Stimulated activated CD4-positive, alpha-beta T cell treated with anti-CD3 and anti-CD28 coated beads, TNF-alpha, amount 100 ng/mL, for 24 hours (primary cell): ENCODE measurements at regions not wholly inside any gene's neighbourhood (a gene's known extent, or its start where the extent isn't known, plus 50 kb on each side); places are given as distances from the start of the nearest gene placed in this dataset.
"Not testable (repeated sequence)": the region's sequence is repeated elsewhere in the genome, so short reads cannot be mapped to it uniquely, and the experiment has no call there.

Experiments
- DNase-seq, 3 experiments: peaks; one replicate each; pipeline ENCODE4 v3.0.0-alpha.2; 2020; ENCODE audit warnings: low read depth in 3 of 3

DNA sequence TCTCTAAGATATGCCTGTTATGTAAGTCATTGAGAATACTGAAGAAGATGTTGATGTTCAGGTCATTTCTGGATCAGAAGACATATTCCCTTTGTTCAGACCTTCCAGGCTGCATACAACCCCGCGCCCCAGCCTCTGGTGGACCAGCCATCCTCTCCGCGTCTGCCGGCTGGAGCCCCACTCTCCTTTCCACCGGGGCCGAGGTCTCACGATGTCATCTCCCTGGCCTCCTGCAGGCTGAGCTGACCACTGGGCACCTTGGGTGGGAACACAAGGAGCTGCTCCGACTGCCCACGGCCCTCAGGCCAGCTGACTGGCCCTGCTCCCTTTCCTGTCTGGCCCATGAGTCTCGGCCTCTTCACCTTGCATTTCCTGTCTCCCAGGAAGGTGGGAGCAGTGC lies 124.6 kb downstream of the SHANK2 start:
- DNase-seq, result no peak

DNA sequence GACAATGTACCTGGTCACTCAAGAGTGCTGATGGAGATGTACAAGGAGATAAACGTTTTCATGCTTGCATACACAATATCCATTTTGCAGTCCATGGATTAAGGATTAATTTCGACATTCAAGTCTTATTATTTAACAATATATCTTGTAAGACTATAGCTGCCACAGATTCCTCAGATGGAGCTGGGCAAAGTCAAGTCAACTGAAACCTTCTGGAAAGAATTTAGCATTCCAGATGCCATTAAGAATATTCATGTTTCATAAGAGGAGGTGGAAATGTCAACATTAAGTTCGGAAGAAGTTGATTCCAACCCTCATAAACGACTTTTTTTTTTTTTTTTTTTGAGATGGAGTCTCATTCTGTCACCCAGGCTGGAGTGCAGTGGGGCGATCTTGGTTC lies 126.0 kb downstream of the SHANK2 start:
- not testable (repeated sequence) for DNase-seq

DNA sequence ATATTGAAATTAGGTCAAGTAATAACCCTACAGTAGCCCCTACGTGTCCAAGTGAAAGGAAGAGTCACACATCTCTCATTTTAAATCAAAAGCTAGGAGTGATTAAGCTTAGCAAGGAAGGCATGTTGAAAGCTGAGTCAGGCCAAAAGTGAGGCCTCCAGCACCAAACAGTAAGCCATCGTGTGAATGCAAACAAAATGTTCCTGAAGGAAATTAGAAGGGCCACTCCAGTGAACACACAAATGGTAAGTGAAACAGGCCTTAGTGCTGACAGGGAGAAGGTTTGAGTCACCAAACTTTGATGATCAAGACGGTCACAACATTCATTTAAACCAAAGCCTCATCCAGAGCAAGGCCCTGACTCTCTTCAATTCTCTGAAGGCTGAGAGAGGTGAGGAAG lies 127.2 kb downstream of the SHANK2 start:
- DNase-seq, result no peak

DNA sequence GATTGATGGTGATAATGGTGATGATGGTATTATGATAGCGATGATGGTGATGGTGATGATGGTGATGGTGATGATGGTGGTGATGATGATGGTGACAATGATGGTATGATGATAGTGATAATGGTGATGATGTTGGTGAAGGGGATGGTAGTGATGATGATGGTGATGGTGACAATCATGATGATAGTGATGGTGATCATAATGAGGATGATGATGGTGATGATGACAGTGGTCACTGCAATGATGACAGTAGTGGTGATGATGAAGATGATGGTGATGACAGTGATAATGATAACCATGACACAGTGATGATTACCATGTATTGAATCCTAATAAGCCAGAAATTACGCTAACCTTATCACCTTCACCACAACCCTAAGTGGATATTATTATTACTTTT lies 128.2 kb downstream of the SHANK2 start:
- no peak for DNase-seq

DNA sequence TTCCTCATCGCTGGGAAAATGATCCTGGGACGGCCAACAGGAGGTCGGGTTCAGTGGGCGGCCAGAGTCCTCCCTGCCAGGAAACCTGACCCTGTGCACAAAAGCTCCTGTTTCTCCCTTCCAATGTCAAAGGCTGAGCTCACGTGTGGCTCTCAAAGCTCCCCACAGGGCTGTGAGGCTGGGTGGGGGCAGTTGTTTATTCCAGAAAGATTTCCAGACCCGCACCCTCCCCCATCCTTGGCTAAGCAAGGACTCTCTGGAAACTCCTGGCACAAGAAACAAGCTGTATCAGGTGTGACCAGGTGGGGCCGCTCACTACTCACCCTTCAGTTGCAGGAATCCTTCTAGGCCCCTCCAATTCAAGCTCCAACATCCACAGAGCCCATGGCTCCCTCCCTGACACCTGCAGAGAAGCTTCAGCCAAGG lies 131.9 kb downstream of the SHANK2 start:
- no peak for DNase-seq

DNA sequence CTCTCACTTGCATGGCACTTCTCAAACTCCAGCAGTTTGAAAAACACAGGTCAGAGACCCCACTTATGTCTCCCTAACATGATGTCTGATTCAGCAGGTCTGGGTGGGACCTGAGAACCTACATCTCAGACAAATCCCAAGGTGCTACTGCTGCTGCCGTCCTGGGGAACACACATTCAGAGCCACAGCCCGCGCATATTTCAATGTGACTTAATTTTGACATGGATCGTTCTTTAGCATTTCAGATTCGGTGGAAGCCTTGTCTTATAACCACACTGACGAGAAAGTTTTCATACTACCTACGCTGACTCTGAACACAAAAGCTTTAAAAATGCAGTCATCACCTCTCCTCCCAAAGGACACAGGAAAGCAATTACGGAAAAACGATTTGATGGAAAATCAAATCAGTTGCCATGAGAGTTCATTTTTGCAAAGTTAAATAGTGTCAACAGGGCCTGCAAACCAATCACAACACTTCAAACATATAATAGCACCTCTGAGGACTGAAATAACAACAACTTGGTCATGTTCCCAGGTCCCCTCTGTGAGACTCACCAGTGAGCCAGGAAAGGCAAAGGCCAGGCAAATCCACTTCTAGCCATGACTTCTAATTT lies 132.6 kb downstream of the SHANK2 start:
- no peak for DNase-seq

DNA sequence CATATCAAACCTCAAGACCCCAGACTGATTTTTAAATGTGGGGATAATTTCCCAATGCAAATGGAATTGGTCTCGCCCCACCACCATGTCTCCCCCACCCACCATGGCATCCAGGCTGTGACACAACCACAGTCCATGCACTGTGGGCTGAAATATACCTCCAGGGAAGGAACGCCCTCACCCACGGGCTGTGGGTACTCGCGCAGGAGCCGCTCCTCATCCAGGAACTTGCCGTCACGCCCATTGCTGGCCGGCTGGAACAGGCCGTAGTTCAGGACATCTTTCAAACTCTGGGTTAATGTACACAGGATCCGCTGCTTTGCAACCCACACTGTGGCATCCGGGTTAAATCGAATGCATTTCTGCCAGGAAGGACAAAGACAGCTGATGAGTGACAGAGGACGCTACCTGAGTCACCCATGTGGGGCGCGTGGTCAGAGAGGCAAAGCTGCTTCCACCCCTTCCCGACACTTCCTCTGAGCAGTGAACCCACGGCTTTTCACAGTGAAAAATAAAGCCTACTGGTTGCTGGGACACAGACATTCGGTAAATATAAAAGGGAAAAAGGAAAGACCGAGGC lies 133.6 kb downstream of the SHANK2 start:
- no peak for DNase-seq

DNA sequence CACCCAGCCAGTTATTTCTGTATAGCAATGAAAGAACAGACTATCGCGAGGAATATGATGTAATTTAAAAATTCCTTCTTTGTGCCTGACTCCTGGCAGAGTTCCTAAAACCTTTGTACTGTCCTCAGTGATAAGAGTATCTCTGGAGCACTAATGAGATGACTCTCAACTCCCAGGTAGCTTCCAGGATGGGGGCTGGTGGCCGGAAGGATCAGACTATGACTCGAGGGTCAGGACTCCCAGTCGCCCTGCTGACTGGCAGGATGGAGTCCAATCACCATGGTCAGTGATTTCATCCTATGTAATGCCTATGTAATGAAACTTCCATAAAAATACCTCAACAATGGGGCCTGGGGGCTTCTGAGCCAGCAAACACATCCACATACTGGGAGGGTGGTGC lies 135.1 kb downstream of the SHANK2 start:
- no peak for DNase-seq

DNA sequence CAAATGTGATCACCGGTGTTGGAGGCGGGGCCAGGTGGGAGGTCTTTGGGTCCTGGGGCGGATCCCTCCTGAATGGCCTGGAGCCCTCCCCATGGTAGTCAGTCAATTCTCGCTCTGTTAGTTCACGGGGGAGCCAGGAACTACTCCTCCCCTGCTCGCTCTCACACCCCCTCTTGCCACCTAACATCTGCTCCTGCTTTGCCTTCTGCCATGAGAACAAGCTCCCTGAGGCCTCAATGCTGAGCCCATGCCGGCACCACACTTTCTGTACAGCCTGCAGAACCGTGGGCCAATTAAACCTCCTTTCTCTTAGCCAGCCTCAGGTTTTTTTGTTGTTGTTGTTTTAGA lies 135.7 kb downstream of the SHANK2 start:
- no peak for DNase-seq

DNA sequence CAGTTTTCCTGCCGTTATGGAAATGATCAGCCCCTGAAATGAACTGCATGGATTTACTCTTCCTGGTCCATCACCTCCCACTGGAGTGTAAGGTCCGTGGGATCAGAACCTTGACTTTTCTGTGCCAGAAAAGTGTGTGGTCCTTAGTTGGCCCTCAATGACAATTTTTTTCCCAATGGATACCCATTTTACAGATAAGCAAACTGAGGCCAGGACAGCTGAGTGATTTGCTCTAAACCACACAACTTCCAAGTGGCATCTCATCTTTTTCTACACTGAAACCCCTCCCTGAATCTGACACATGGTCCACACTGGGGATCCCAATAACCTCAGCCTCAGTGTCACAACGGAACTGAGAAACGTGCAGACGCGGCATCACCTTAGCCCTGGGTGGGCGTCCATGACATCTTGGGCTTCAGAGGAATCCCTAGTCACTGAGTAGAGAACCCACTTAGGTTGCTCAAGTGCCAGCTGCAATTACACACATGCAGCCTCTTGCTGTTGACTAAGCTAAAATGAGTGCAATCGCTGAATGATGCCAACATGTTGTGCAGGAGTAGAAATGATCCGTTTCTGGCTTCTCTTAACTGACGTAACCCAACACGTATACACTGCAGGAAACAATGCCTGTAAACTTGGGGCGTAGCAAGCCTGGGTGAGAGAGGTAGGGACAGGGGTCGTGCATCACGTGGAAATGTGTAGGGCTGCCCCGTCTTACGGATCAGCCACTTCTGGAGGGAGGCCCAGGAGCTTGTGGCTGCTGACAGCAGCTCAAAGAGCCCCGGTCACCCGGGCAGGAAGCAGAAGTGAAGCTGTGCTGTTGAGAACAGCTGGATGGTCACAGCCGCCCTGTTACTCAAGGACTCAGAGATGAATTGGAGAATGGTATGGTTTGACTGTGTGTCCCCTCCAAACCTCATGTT lies 136.3 kb downstream of the SHANK2 start:
- DNase-seq, result no peak

DNA sequence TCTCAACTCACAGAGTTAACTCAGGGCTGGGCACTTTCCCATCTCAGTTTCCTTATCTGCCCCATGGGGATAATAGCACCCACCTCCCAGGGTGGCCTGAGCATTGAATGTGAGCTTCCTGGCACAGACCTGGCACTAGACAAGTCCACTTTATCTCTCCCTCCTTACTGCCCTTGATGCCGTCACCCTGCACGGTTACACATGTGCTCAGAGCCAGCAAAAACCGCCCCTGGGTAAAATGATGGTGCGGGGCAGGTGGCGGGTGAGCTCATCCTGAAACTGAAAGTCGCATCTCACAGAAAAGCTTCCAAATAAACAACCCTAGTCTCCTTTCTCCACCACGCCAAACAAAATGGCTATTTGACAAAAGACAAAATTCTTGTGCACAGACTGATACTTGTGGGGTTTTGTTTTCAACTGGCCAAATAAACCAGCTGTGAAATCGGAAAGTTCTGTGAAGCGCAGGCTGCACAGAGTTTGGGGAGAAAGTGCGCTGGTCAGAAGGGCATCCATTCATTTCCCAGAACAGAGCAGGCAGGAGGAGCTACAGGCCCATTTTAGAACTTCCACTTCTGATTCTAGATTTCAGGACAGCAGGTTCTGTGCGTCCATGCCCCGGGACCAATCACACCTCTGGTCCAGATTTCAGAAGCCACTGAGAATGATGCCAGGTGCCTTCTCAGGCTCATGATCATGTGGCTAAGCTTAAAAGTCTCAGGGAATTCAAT lies 138.1 kb downstream of the SHANK2 start:
- no peak for DNase-seq

DNA sequence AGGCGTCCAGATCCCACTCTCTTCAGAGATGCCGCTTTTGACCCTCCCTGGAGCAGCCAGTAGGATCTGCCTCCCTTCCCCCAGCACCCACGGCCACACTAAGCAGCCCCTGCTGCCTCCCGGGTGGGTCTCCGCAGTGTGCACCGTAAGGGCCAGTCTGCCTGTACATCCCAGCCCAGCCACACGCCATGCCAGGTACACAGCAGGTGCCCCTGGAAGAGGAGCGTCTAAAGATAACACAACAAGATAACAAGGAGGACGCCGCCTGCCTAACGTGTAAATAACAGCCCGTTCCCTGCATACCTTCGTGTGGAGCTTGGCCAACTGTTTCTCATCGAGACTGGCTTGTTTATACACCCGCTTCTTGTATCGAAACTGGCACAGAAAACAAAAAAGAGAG lies 139.4 kb downstream of the SHANK2 start:
- no peak for DNase-seq

DNA sequence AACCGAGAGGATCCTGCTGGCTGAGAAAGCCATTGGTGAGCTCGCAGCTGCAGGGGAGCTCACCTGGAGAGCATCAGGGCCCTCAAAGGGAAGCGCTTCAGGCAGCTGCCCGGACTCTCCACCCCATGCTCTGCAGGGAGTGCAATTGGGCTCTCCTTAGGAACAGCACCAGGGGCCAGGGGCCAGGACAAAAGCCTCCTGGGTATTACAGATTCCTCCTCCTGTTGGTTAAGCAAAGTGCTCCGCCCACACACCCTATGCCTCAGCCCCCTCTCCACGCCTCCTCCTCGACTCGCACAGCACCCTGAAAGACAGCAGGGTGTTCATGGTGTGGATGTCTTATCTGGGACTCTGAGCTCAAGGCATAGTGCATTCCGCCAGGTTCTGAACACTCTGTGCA lies 139.9 kb downstream of the SHANK2 start:
- DNase-seq, result no peak

DNA sequence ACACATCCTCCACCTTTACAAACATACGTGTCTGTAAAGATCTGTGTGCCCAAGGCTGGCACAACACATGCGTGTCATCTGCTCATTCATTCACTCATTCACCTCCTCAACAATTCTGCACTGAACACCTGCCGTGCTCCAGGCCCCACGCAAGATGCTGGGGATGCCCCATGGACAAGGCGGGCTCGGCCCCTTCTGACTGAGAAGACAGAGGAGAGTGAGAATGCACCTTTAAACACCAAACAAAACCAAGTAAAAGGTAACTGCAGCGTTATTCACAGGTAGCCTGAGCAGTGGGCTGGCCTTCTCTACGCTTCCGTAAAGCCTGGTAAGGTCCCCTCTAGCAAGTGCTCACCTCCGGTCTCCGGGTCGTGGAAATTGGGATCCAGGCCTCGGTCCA lies 142.8 kb downstream of the SHANK2 start:
- no peak for DNase-seq

DNA sequence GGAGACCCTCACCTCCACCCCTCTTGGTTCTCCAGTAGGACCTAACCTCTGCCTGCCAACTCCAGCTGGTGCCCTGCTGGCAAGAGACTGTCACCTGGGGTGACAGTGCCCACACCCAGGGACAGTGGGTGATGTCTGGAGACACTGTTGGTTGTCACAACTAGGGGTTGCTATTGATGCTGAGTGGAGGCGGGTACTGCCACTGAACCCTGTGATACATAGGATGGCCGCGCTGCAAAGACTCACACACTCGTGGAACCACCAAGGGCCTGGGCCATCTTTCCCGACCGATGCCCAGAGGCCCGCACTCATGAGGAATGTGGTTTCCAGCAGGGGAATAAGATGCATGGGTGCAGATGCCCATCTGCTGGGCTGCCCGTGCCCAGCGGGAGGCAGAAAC lies 143.2 kb downstream of the SHANK2 start:
- DNase-seq, result no peak

DNA sequence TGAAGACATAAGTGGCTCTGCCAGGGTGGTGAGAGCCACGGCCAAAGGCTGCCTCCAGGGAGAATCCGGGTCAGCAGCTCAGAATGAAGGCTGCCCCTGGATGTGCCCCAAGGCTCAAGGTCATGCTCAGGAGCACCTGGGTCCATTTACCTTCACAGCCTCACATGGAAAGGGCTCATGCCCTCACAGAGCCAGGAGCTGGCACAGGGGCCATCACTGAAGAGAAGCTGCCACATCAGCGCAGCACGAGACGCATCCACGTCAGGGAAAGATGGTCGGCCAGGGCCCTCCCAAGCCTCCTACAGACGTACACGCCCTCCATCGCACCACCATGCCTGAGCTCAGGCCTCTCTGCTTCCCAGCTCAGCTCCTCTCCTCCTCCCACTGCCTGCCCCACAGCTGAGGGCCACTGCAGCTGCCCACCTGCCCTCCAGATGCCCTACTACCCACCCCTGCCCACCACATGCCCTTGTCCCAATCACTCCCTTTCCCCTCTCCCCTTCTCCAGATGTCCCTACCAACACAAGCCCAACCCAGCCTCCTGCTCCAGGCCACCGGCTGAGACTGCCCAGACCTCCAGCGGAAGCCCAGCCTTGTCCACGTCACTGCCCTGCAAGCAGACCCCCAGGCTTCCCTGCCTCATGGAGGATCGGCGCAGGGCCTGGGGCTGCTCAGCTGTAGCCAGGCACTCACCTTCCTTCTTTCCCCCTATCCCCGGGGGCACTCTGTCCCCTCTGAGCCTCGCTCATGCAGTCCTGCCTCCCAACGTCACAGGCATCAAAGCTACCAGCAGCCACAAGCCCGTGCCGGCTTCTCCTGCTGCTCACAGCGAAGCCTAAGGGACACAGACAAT lies 144.1 kb downstream of the SHANK2 start:
- no peak for DNase-seq

DNA sequence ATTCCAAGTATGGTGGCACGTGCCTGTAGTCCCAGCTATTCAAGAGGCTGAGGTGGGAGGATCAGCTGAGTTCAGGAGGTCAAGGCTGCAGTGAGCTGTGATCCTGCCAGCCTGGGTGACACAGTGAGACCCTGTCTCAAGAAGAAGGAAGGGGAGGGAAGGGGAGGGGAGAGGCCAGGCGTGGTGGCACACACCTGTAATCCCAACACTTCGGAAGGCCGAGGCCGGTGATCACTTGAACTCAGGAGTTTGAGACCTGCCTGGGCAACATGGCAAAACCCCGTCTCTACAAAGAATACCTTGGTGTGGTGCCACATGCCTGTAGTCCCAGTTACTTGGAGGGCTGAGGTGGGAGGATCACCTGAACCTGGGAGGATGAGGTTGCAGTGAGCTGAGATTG lies 145.7 kb downstream of the SHANK2 start:
- no peak for DNase-seq

DNA sequence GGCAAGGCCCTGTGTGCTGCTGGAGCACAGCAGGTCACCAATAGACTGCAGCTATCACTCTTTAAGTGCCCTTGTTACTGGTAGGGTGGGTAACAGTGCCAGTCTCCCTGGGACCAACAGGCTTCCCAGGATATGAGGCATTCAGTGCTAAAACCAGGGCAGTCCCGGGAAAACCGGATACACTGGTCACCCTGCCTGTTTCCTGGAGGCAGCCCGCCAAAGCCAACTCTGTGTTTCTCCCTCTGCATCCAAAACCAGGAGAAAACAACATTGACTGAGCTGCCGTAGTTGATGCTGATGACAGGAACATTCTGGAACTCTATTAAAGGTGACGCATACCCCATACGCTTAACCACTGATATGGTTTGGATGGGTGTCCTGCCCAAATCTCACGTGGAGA lies 149.1 kb downstream of the SHANK2 start:
- no peak for DNase-seq

DNA sequence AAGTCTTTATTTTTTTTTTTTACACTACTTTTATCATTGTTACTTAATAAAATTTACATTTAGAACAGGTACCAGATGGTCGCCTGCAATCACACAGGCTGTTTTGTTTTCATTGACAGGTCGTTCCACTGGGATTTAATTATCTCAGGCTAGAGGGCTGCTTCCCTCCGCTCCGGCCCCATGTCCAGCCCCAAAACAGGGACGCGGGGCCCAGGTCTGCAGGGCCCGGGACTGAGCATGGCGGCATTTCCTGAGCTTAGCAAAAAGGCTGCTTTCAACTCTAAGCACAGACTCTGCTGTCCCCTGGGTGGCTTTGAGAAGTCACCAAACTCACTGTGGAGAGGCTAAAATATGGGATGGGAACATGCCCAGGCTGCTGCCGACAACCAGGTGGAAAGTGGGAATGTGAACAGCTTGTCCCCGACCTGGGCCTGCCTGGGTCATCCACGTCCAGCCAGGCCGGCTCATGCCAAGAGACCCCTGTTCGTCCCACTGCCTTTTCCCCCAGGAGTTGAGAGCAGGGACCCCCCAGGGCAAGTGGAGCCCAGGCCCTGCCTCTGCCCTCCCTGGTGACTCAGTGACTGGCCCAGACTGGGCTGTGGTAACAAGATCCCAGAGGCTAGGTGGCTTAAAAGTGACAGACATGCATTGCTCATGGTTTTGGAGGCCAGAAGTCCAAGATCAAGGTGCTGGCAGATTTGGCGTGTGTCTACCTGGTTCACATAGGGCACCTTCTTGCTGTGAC lies 150.0 kb downstream of the SHANK2 start:
- no peak for DNase-seq

DNA sequence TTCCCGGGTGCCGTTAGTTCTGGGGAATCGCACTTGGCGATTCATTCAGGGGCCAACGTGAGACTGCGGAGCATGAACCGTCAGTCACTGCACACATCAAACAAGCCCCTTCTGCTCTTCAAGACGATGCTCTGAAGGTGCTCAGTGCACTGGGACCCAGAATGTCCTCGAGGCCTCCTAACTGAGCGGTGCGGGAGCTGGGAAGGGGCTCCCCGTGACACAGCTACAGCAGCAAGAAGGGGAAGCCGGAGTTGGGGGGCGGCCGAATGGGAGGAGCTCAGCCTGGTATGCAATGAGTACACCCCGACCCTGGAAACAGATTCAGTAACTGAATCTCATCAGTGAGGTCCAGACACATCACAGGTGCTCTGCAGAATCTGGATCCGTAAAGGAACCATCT lies 150.8 kb downstream of the SHANK2 start:
- no peak for DNase-seq

DNA sequence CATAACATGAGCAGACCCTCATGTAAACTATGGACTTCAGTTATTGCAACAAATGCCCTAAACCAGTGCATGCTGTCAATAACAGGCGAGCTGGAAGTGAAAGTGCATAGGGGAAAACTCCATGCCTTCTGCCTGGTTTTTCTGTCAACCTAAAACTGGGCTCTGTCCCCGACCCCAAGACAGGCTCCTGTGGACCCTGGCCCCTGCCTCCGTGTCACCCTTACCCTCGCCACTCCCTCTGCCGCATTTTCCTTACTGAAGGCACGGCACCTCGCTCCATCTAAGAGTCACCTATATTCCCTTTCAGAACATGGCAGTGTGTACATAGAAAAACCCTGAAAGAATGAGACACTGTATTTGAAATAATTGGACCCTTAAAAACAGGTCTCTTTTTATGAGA lies 151.3 kb downstream of the SHANK2 start:
- DNase-seq, result no peak
